Neural cell (in vitro differentiated cells): ENCODE measurements at regions not wholly inside any gene's neighbourhood (a gene's known extent, or its start where the extent isn't known, plus 50 kb on each side); places are given as distances from the start of the nearest gene placed in this dataset.
A peak's percentile ranks its signal among the peaks of the same experiment; 100 is the strongest.

Source experiments
- EZH2 ChIP-seq: fragments of 200-600, 300-800 bp; shearing (Covaris generic), sonication (generic); IDR thresholded peaks from 2 replicates; pipeline ENCODE4 v1.6.1; 2014; ENCODE audit warnings: antibody characterized with exemption, low read length, borderline replicate concordance, mild to moderate bottlenecking; ENCODE audit not compliant: insufficient read depth, poor library complexity, severe bottlenecking
- POLR2AphosphoS5 ChIP-seq: IDR thresholded peaks from 2 replicates; pipeline ENCODE4 v1.6.1; 2012

GRCh38 chr2:123791684-123792083 lies 233.4 kb upstream of the CNTNAP5 start:
- TF ChIP-seq EZH2 = no peak
- TF ChIP-seq POLR2AphosphoS5 = peak; percentile 32
